SK-N-SH (cell line): ENCODE measurements at regions not wholly inside any gene's neighbourhood (a gene's known extent, or its start where the extent isn't known, plus 50 kb on each side); places are given as distances from the start of the nearest gene placed in this dataset.

Experiments used
- CTCF ChIA-PET: fragments of 300-600, 350-600 bp; formaldehyde crosslinking; extraction: SDS; loops from one replicate; lab custom pipeline; 2021; lab: Yijun Ruan, JAX
- POLR2A ChIA-PET: fragments of 350-600 bp; sonication (Branson Sonifier 250); formaldehyde crosslinking; extraction: SDS; loops from one replicate; lab custom pipeline; 2020; ENCODE audit warnings: antibody characterized with exemption, inconsistent platforms; lab: Yijun Ruan, JAX
- DNase-seq: peaks from one replicate; pipeline ENCODE4 v3.0.0; 2012
- H2AFZ ChIP-seq: fragments of 200-600 bp; sonication (generic); 2 replicates; pipeline ENCODE4 v1.8.1; 2016; ENCODE audit warnings: antibody characterized with exemption, mild to moderate bottlenecking, low read depth
- H3F3A ChIP-seq: fragments of 200-600 bp; sonication (generic); replicated peaks from 2 replicates; pipeline ENCODE3; 2016; ENCODE audit warnings: antibody characterized with exemption, mild to moderate bottlenecking; ENCODE audit not compliant: insufficient read depth
- H3K27ac ChIP-seq, 2 experiments: fragments of 200-500 bp in 1 of 2; fragments of 200-600 bp in 1 of 2; sonication (Bioruptor generic) in 1 of 2; sonication (generic), shearing (Covaris generic) in 1 of 2; 2 replicates each; pipeline versions ENCODE4 v1.5.1 to v1.6.1; 2014 to 2016; ENCODE audit warnings: low read depth in 2 of 2, inconsistent platforms in 1 of 2, low read length in 1 of 2, mild to moderate bottlenecking in 1 of 2, mixed read lengths in 1 of 2
- H3K27me3 ChIP-seq: fragments of 200-600 bp; sonication (generic), shearing (Covaris generic); 2 replicates; pipeline ENCODE4 v1.6.1; 2016; ENCODE audit warnings: mixed run types; ENCODE audit not compliant: insufficient read depth
- H3K36me3 ChIP-seq, 2 experiments: fragments of 200-500 bp in 1 of 2; fragments of 200-600 bp in 1 of 2; sonication (Bioruptor generic) in 1 of 2; sonication (generic) in 1 of 2; replicated peaks in 1 of 2; 2 replicates each; pipeline versions ENCODE3 to v1.5.1; 2014 to 2016; ENCODE audit warnings: low read length in 1 of 2, mild to moderate bottlenecking in 1 of 2; ENCODE audit not compliant: insufficient read depth in 2 of 2, control insufficient read depth in 1 of 2
- H3K4me1 ChIP-seq, 2 experiments: fragments of 200-500 bp in 1 of 2; fragments of 200-600 bp in 1 of 2; sonication (Bioruptor generic) in 1 of 2; sonication (generic), shearing (Covaris generic) in 1 of 2; 2 replicates each; pipeline versions ENCODE4 v1.5.1 to v1.6.1; 2014 to 2016; ENCODE audit warnings: low read depth in 1 of 2, low read length in 1 of 2, mixed run types in 1 of 2; ENCODE audit not compliant: insufficient read depth in 2 of 2, control insufficient read depth in 1 of 2
- H3K4me2 ChIP-seq: fragments of 200-600 bp; sonication (generic), shearing (Covaris generic); 2 replicates; pipeline ENCODE4 v1.6.1; 2017; ENCODE audit warnings: mixed run types
- H3K4me3 ChIP-seq, 2 experiments: fragments of 200-500 bp in 1 of 2; fragments of 200-600 bp in 1 of 2; sonication (Bioruptor generic) in 1 of 2; sonication (generic), shearing (Covaris generic) in 1 of 2; 2 replicates each; pipeline versions ENCODE4 v1.5.1 to v1.8.1; 2014 to 2016; ENCODE audit warnings: low read depth in 2 of 2, inconsistent platforms in 1 of 2, low read length in 1 of 2, mild to moderate bottlenecking in 1 of 2, mixed read lengths in 1 of 2, moderate library complexity in 1 of 2
- H3K79me2 ChIP-seq: fragments of 200-600 bp; sonication (generic); 2 replicates; pipeline ENCODE4 v1.8.1; 2017; ENCODE audit warnings: mild to moderate bottlenecking; ENCODE audit not compliant: insufficient read depth
- H3K9ac ChIP-seq: fragments of 200-600 bp; sonication (generic); 2 replicates; pipeline ENCODE4 v1.6.1; 2017; ENCODE audit warnings: mixed run types
- H3K9me2 ChIP-seq: fragments of 200-600 bp; sonication (generic); 2 replicates; pipeline ENCODE4 v1.6.1; 2017; ENCODE audit warnings: mixed run types
- H3K9me3 ChIP-seq: fragments of 200-600 bp; sonication (generic); 2 replicates; pipeline ENCODE4 v1.6.1; 2017; ENCODE audit warnings: mixed run types, mild to moderate bottlenecking, moderate library complexity
- H4K20me1 ChIP-seq: fragments of 200-600 bp; sonication (generic); 2 replicates; pipeline ENCODE4 v1.6.1; 2017; ENCODE audit warnings: mild to moderate bottlenecking, mixed run types; ENCODE audit not compliant: insufficient read depth
- CTCF ChIP-seq: fragments of 200-600 bp; sonication (generic); IDR thresholded peaks from 2 replicates; pipeline ENCODE4 v1.6.1; 2017; ENCODE audit warnings: antibody characterized with exemption, mild to moderate bottlenecking, moderate library complexity
- ELF1 ChIP-seq: IDR thresholded peaks from 2 replicates; pipeline ENCODE4 v1.4.0; 2012
- EP300 ChIP-seq, 2 experiments: IDR thresholded peaks; 2 replicates each; pipeline versions ENCODE4 v1.4.0 to v1.6.1; 2012; ENCODE audit warnings: borderline replicate concordance in 1 of 2, low read depth in 1 of 2, low read length in 1 of 2
- EZH2phosphoT487 ChIP-seq: fragments of 200-600 bp; sonication (generic); IDR thresholded peaks from 2 replicates; pipeline ENCODE4 v1.6.1; 2017; ENCODE audit warnings: low read depth, mixed run types, mild to moderate bottlenecking, antibody characterized with exemption, moderate library complexity, borderline replicate concordance
- FOXJ3 ChIP-seq: sonication (generic); formaldehyde crosslinking; IDR thresholded peaks from 2 replicates; pipeline ENCODE4 v1.5.1; 2020; ENCODE audit warnings: mild to moderate bottlenecking, missing genetic modification reagents
- FOXM1 ChIP-seq: IDR thresholded peaks from 2 replicates; pipeline ENCODE4 v1.4.0; 2012; ENCODE audit warnings: low read depth, mild to moderate bottlenecking
- GATA2 ChIP-seq: sonication (generic); formaldehyde crosslinking; IDR thresholded peaks from 2 replicates; pipeline ENCODE4 v1.5.0; 2020; ENCODE audit warnings: mild to moderate bottlenecking, missing genetic modification reagents
- JUND ChIP-seq: IDR thresholded peaks from 2 replicates; pipeline ENCODE4 v1.4.0; 2012
- MEF2A ChIP-seq: IDR thresholded peaks from 2 replicates; pipeline ENCODE4 v1.4.0; 2012; ENCODE audit warnings: low read depth, borderline replicate concordance
- NFIC ChIP-seq: IDR thresholded peaks from 2 replicates; pipeline ENCODE4 v1.4.0; 2012; ENCODE audit warnings: borderline replicate concordance
- NRF1 ChIP-seq: IDR thresholded peaks from 2 replicates; pipeline ENCODE4 v1.6.1; 2012; ENCODE audit warnings: low read depth, mild to moderate bottlenecking, low read length
- PBX3 ChIP-seq: IDR thresholded peaks from 2 replicates; pipeline ENCODE4; 2012
- RAD21 ChIP-seq: IDR thresholded peaks from 2 replicates; pipeline ENCODE4 v1.6.1; 2012; ENCODE audit warnings: mild to moderate bottlenecking, low read length
- RFX5 ChIP-seq: IDR thresholded peaks from 2 replicates; pipeline ENCODE4 v1.6.1; 2012; ENCODE audit warnings: mild to moderate bottlenecking, improper control_type of control experiment, low read length
- SIN3A ChIP-seq: IDR thresholded peaks from 2 replicates; pipeline ENCODE4 v1.6.1; 2012; ENCODE audit warnings: low read depth, mild to moderate bottlenecking, low read length, moderate library complexity, borderline replicate concordance
- TAF1 ChIP-seq: IDR thresholded peaks from 2 replicates; pipeline ENCODE4 v1.6.1; 2012; ENCODE audit warnings: low read depth, mild to moderate bottlenecking, low read length, moderate library complexity, borderline replicate concordance
- TCF12 ChIP-seq: IDR thresholded peaks from 2 replicates; pipeline ENCODE4 v1.4.0; 2012
- YY1 ChIP-seq: IDR thresholded peaks from 2 replicates; pipeline ENCODE4 v1.4.0; 2012; ENCODE audit warnings: low read depth, mild to moderate bottlenecking
- ZBTB33 ChIP-seq: IDR thresholded peaks from 2 replicates; pipeline ENCODE4 v1.4.0; 2012; ENCODE audit warnings: low read depth, borderline replicate concordance
- WGBS: methylation state at CpG from one replicate; pipeline ENCODE4 v1.1.6; 2017; ENCODE audit warnings: low lambda C conversion rate; 5-methylcytosine and 5-hydroxymethylcytosine counted together
- TF ChIP-seq, protein P1 (sequence below): IDR thresholded peaks from 2 replicates; pipeline ENCODE4 v1.4.0; 2012; ENCODE audit warnings: low read depth

GRCh38 chr2:224171226-224171625 lies 132.1 kb upstream of the SERPINE2 start:
- Histone ChIP-seq H3K27ac (no peak overlapping the region), H2AFZ (no peak overlapping the region), H3K9ac (no peak overlapping the region), H3K27me3 (no peaks in the 10 kb centered on the region), H3K79me2 (no peaks in the 10 kb centered on the region), H3K9me2 (no peaks in the 10 kb centered on the region), H3K4me2 (no peak overlapping the region), H3K36me3 (no peaks in the 10 kb centered on the region), H4K20me1 (no peaks in the 10 kb centered on the region), H3F3A (peaks cover 10% of the 10 kb centered on the region), H3K4me1 (peaks cover 0 to 20% of the 10 kb centered on the region in 2 experiments; a peak in 2 of 4 replicates), H3K9me3 (no peaks in the 10 kb centered on the region), H3K4me3 (no peak overlapping the region)
- WGBS = 80% methylated on average over 3 of the region's 3 CpGs
- no peak for DNase-seq
- TF ChIP-seq, protein P1, sequence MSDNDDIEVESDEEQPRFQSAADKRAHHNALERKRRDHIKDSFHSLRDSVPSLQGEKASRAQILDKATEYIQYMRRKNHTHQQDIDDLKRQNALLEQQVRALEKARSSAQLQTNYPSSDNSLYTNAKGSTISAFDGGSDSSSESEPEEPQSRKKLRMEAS = no peak
- TF ChIP-seq FOXJ3 (no peak), JUND (no peak), SIN3A (no peak), YY1 (no peak), PBX3 (no peak), EZH2phosphoT487 (no peak), ELF1 (no peak), TCF12 (no peak), CTCF (no peak), NRF1 (no peak), FOXM1 (no peak), EP300 (IDR thresholded peaks at IDR 0.05; ENCODE audit: borderline replicate concordance in 1 of 2, low read depth in 1 of 2, low read length in 1 of 2) (no peak), RFX5 (no peak), RAD21 (no peak), GATA2 (no peak), MEF2A (no peak), NFIC (no peak), TAF1 (no peak), ZBTB33 (no peak)
- POLR2A ChIA-PET = no interaction called here
- CTCF ChIA-PET = no interaction called here
